ENCODE measurements at regions not wholly inside any gene's neighbourhood (a gene's known extent, or its start where the extent isn't known, plus 50 kb on each side); places are given as distances from the start of the nearest gene placed in this dataset.

DNA sequence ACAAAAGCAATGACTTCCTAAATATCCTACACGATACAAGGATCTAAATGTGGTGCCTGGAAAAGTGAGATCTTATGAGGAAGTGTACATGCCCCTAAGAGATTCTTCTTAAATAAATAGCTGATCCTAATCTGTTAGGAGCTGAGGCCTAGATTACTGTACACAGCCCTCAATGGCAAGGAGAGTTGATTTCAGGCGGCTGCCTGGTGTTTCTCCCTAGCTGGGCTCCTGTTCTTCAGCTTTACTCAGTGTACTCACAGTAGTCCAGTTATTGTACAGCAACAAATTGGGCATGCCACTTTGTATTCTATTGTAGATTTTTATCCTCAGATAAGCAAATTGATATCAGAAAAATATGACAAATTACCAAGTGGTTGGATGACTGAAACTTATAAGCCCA, 358.2 kb upstream of the PDGFD start:
- Histone ChIP-seq H3K27me3 (ENCODE audit: low read length) (no peaks in the 10 kb centered on the region), H4K20me1 (ENCODE audit: low read length) (no peaks in the 10 kb centered on the region), H3F3A (ENCODE audit: low read length, unreplicated experiment) (no peaks in the 10 kb centered on the region), H3K9me3 (ENCODE audit: low read length) (no peaks in the 10 kb centered on the region), H3K4me3 (ENCODE audit: low read length) (no peak overlapping the region), H3K4me2 (ENCODE audit: low read length) (no peak overlapping the region), H3K4me1 (ENCODE audit: insufficient read depth, low read length) (no peaks in the 10 kb centered on the region), H3K79me2 (ENCODE audit: low read length) (no peaks in the 10 kb centered on the region), H3K36me3 (ENCODE audit: low read depth, low read length) (no peaks in the 10 kb centered on the region), H2AFZ (ENCODE audit: low read length) (no peak overlapping the region), H3K9ac (ENCODE audit: low read length) (no peak overlapping the region), H3K27ac (ENCODE audit: low read length) (no peak overlapping the region), H3K9me2 (replicated peaks; ENCODE audit: low read length) (no peaks in the 10 kb centered on the region)
- CTCF ChIA-PET: no interaction called here
- BruUV-seq (replicated peaks): no TSS peak
- no peak for ATAC-seq
- intact Hi-C loops (cut with micrococcal nuclease): no loop called here
- no peak for DNase-seq
- TF ChIP-seq EZH2 (IDR thresholded peaks at IDR 0.05; ENCODE audit: low read length, unreplicated experiment): no peak
- TF ChIP-seq, protein P1, sequence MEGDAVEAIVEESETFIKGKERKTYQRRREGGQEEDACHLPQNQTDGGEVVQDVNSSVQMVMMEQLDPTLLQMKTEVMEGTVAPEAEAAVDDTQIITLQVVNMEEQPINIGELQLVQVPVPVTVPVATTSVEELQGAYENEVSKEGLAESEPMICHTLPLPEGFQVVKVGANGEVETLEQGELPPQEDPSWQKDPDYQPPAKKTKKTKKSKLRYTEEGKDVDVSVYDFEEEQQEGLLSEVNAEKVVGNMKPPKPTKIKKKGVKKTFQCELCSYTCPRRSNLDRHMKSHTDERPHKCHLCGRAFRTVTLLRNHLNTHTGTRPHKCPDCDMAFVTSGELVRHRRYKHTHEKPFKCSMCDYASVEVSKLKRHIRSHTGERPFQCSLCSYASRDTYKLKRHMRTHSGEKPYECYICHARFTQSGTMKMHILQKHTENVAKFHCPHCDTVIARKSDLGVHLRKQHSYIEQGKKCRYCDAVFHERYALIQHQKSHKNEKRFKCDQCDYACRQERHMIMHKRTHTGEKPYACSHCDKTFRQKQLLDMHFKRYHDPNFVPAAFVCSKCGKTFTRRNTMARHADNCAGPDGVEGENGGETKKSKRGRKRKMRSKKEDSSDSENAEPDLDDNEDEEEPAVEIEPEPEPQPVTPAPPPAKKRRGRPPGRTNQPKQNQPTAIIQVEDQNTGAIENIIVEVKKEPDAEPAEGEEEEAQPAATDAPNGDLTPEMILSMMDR (conservative IDR thresholded peaks at IDR 0.05; ENCODE audit: low read depth, low read length): no peak
- POLR2A ChIA-PET (ENCODE audit: unreplicated experiment): no interaction called here

- Histone ChIP-seq H3K27ac (ENCODE audit: low read length) (no peak overlapping the region), H3K9ac (ENCODE audit: low read length) (no peak overlapping the region), H3K4me3 (ENCODE audit: low read length) (no peak overlapping the region), H3F3A (ENCODE audit: low read length, unreplicated experiment) (no peaks in the 10 kb centered on the region), H3K4me1 (ENCODE audit: insufficient read depth, low read length) (no peaks in the 10 kb centered on the region), H3K36me3 (ENCODE audit: low read depth, low read length) (no peaks in the 10 kb centered on the region), H2AFZ (ENCODE audit: low read length) (no peak overlapping the region), H3K9me2 (replicated peaks; ENCODE audit: low read length) (no peaks in the 10 kb centered on the region), H3K27me3 (ENCODE audit: low read length) (no peaks in the 10 kb centered on the region), H3K9me3 (ENCODE audit: low read length) (no peaks in the 10 kb centered on the region), H3K4me2 (ENCODE audit: low read length) (no peak overlapping the region), H3K79me2 (ENCODE audit: low read length) (no peaks in the 10 kb centered on the region), H4K20me1 (ENCODE audit: low read length) (no peaks in the 10 kb centered on the region)
- BruUV-seq (replicated peaks): no TSS peak
- CTCF ChIA-PET: no interaction called here
- intact Hi-C loops (cut with micrococcal nuclease): no loop called here
- POLR2A ChIA-PET (ENCODE audit: unreplicated experiment): no interaction called here
- no peak for ATAC-seq
- TF ChIP-seq EZH2phosphoT487 (IDR thresholded peaks at IDR 0.05; ENCODE audit: borderline replicate concordance, low read length): no peak
- no peak for TF ChIP-seq EZH2 (IDR thresholded peaks at IDR 0.05; ENCODE audit: low read length, unreplicated experiment)
- TF ChIP-seq, protein P1 (conservative IDR thresholded peaks at IDR 0.05; ENCODE audit: low read depth, low read length): no peak
- no peak for DNase-seq
Observed at GRCh38 chr11:104510169-104510568, 346.2 kb upstream of the PDGFD start.

DNA sequence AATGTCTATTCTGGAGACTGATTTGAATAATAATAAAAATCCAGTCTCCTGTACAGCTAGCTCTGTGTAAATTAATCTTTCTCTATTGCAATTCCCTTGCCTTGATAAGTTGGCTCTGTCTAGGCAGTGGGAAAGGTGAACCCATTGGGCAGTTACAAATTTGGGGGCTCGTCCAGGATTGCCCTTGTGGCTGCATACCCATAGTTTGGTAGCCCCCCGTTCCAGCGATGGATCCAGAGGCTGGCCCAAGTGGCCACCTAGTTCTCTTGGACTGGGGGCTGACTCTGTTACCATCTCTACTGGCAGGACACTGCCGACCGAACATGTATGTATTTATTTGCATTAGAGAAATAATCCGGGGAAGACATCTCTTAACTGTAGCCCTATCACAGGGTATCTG, 326.2 kb upstream of the PDGFD start:
- DNase-seq: no peak
- Histone ChIP-seq H3K9me2 (replicated peaks; ENCODE audit: low read length) (no peaks in the 10 kb centered on the region), H2AFZ (ENCODE audit: low read length) (no peak overlapping the region), H3K4me1 (ENCODE audit: insufficient read depth, low read length) (no peaks in the 10 kb centered on the region), H4K20me1 (ENCODE audit: low read length) (no peaks in the 10 kb centered on the region), H3K4me2 (ENCODE audit: low read length) (no peak overlapping the region), H3K79me2 (ENCODE audit: low read length) (no peaks in the 10 kb centered on the region), H3K36me3 (ENCODE audit: low read depth, low read length) (no peaks in the 10 kb centered on the region), H3F3A (ENCODE audit: low read length, unreplicated experiment) (no peaks in the 10 kb centered on the region), H3K27ac (ENCODE audit: low read length) (no peak overlapping the region), H3K9me3 (ENCODE audit: low read length) (no peaks in the 10 kb centered on the region), H3K9ac (ENCODE audit: low read length) (no peak overlapping the region), H3K4me3 (ENCODE audit: low read length) (no peak overlapping the region), H3K27me3 (ENCODE audit: low read length) (no peaks in the 10 kb centered on the region)
- TF ChIP-seq EZH2 (IDR thresholded peaks at IDR 0.05; ENCODE audit: low read length, unreplicated experiment): no peak
- TF ChIP-seq, protein P1 (conservative IDR thresholded peaks at IDR 0.05; ENCODE audit: low read depth, low read length): no peak
- no peak for TF ChIP-seq EZH2phosphoT487 (IDR thresholded peaks at IDR 0.05; ENCODE audit: borderline replicate concordance, low read length)
- ATAC-seq: no peak
- intact Hi-C loops (cut with micrococcal nuclease): no loop called here
- POLR2A ChIA-PET (ENCODE audit: unreplicated experiment): no interaction called here
- no TSS peak for BruUV-seq (replicated peaks)
- CTCF ChIA-PET: no interaction called here

Data from PC-3 (cell line).